Spleen (tissue), 11 donors: ENCODE measurements at regions not wholly inside any gene's neighbourhood (a gene's known extent, or its start where the extent isn't known, plus 50 kb on each side); places are given as distances from the start of the nearest gene placed in this dataset.

Experiments
- DNase-seq: peaks from one replicate; pipeline ENCODE4 v3.0.0-alpha.2; 2020
- H3K27ac ChIP-seq, 8 donors: fragments of 200-600 bp; sonication (generic) in 7 of 8; 1 replicate in 4 of 8; 2 replicates in 4 of 8; pipeline versions ENCODE4 v1.5.0 to v1.8.0; 2016 to 2021; ENCODE audit warnings: inconsistent platforms in 4 of 8, mild to moderate bottlenecking in 4 of 8, moderate library complexity in 1 of 8
- H3K27me3 ChIP-seq, 7 donors: fragments of 200-600 bp; sonication (generic) in 6 of 7; replicated peaks in 1 of 7; 1 replicate in 4 of 7; 2 replicates in 3 of 7; pipeline versions ENCODE4 v1.5.0 to v1.8.0; 2016 to 2021; ENCODE audit warnings: inconsistent platforms in 3 of 7, mild to moderate bottlenecking in 1 of 7
- H3K36me3 ChIP-seq, 6 donors: fragments of 200-600 bp; sonication (generic) in 5 of 6; 1 replicate in 4 of 6; 2 replicates in 2 of 6; pipeline versions ENCODE4 v1.5.0 to v1.8.0; 2016 to 2021; ENCODE audit warnings: inconsistent platforms in 2 of 6
- H3K4me1 ChIP-seq, 6 donors: fragments of 200-600 bp; sonication (generic) in 5 of 6; 1 replicate in 3 of 6; 2 replicates in 3 of 6; pipeline versions ENCODE4 v1.5.0 to v1.8.0; 2016 to 2021; ENCODE audit warnings: inconsistent platforms in 3 of 6
- H3K4me3 ChIP-seq, 8 donors: fragments of 200-600 bp; sonication (generic) in 7 of 8; 1 replicate in 4 of 8; 2 replicates in 4 of 8; pipeline versions ENCODE4 v1.5.0 to v1.8.0; 2016 to 2021; ENCODE audit warnings: inconsistent platforms in 4 of 8, mild to moderate bottlenecking in 4 of 8, moderate library complexity in 2 of 8
- H3K9me3 ChIP-seq, 8 donors: fragments of 200-600 bp; sonication (generic) in 7 of 8; 1 replicate in 4 of 8; 2 replicates in 4 of 8; pipeline versions ENCODE4 v1.5.0 to v1.8.0; 2016 to 2021; ENCODE audit warnings: inconsistent platforms in 4 of 8
- POLR2A ChIP-seq, 3 donors: fragments of 450-650 bp; IDR thresholded peaks; one replicate each; pipeline ENCODE4 v1.5.1; 2017; ENCODE audit warnings: antibody characterized with exemption in 3 of 3, mild to moderate bottlenecking in 1 of 3
- POLR2AphosphoS5 ChIP-seq, 3 donors: sonication (generic); formaldehyde crosslinking; IDR thresholded peaks; one replicate each; pipeline ENCODE4 v1.5.1; 2017; ENCODE audit warnings: antibody characterized with exemption in 3 of 3
- WGBS, 5 donors: extraction: QIAGEN DNeasy Blood & Tissue Kit in 3 of 5; methylation state at CpG; one replicate each; pipeline versions ENCODE4 v1.1.5 to v1.1.7; 2013 to 2018; 5-methylcytosine and 5-hydroxymethylcytosine counted together
- intact Hi-C: fragments of 100-400 bp; cut with DNase I; formaldehyde crosslinking; loops from one replicate; pipeline ENCODE4 v1.15.0; 2023; ENCODE audit warnings: low total_unique reads
- TF ChIP-seq, protein P1 (sequence below), 11 experiments: fragments of 200-600 bp in 7 of 11; fragments of 450-650 bp in 4 of 11; sonication (generic) in 4 of 11; IDR thresholded peaks in 8 of 11; conservative IDR thresholded peaks in 3 of 11; 1 replicate in 7 of 11; 2 replicates in 4 of 11; pipeline versions ENCODE4 v1.4.0 to v1.8.0; 2016 to 2021; ENCODE audit warnings: antibody characterized with exemption in 11 of 11, inconsistent platforms in 4 of 11, mild to moderate bottlenecking in 1 of 11
- donor health status: healthy with polysubstance abuse.
- donor health status: DM: no; HTN: no; CAD: no; lungs with moderate emphysema.
- donor health status: DM: no; HTN: no; CAD: no.
- donor health status: Bipolar disorder and iron deficiency.
- donor health status: healthy.
- donor health status: DM: no; HTN: no; CAD: no.
- donor health status: DM: yes; HTN: yes; CAD: no.

DNA sequence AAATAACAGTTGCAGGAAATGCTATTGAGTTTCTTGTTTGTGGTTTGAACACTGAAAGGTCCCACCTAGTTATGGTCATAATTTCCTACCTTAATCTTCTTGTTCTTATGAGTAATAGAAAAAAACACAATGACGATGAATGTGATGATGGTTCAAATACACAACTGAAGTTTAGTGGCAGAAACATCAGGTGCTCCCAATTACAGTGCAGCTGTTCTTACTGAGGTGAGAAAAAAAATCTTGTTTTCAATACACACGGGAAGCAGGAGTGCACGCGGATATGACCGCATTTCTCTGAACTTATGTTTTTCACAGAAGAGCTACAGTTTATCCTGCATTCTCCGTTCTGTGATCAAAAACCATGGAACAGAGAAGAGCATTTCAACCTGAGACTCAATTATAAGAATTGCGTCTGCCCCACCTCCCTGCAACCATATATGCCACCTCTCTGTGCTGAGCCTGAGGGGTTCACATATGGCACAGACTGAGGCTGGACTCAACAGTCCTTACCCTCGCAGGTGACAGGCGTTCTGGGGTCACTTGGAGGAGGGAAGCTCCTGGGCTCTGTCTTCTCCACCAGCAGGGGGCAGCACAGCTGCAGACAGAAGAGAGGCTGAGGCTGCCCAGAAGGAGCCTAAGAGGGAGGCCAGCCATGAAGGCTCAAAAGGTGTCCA lies 99.7 kb upstream of the IGLL5 start:
- peaks cover 0 to 5% (median 0%) of the 10 kb centered on the region in 7 donors for H3K27me3 ChIP-seq
- intact Hi-C loops, result no loop called here
- no peaks in the 10 kb centered on the region for H3K9me3 ChIP-seq
- WGBS, 5 donors, result 54 to 65% (median 59%) methylated on average over 9 of the region's 9 CpGs
- H3K4me3 ChIP-seq, result no peak overlapping the region
- H3K4me1 ChIP-seq, result peaks cover 0 to 20% (median 0%) of the 10 kb centered on the region in 6 donors
- no peaks in the 10 kb centered on the region for H3K36me3 ChIP-seq
- TF ChIP-seq, protein P1, sequence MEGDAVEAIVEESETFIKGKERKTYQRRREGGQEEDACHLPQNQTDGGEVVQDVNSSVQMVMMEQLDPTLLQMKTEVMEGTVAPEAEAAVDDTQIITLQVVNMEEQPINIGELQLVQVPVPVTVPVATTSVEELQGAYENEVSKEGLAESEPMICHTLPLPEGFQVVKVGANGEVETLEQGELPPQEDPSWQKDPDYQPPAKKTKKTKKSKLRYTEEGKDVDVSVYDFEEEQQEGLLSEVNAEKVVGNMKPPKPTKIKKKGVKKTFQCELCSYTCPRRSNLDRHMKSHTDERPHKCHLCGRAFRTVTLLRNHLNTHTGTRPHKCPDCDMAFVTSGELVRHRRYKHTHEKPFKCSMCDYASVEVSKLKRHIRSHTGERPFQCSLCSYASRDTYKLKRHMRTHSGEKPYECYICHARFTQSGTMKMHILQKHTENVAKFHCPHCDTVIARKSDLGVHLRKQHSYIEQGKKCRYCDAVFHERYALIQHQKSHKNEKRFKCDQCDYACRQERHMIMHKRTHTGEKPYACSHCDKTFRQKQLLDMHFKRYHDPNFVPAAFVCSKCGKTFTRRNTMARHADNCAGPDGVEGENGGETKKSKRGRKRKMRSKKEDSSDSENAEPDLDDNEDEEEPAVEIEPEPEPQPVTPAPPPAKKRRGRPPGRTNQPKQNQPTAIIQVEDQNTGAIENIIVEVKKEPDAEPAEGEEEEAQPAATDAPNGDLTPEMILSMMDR (IDR thresholded peaks at IDR 0.05 in 8 of 11, conservative IDR thresholded peaks at IDR 0.05 in 3 of 11), result peak; percentile 56 to 84 (median 69)
- no peak for TF ChIP-seq POLR2AphosphoS5 (IDR thresholded peaks at IDR 0.05)
- TF ChIP-seq POLR2A (IDR thresholded peaks at IDR 0.05), result no peak
- peak overlapping the region in 5 of 8 donors; percentile 23 to 80 (median 61) for H3K27ac ChIP-seq
- peak; percentile 86 for DNase-seq

DNA sequence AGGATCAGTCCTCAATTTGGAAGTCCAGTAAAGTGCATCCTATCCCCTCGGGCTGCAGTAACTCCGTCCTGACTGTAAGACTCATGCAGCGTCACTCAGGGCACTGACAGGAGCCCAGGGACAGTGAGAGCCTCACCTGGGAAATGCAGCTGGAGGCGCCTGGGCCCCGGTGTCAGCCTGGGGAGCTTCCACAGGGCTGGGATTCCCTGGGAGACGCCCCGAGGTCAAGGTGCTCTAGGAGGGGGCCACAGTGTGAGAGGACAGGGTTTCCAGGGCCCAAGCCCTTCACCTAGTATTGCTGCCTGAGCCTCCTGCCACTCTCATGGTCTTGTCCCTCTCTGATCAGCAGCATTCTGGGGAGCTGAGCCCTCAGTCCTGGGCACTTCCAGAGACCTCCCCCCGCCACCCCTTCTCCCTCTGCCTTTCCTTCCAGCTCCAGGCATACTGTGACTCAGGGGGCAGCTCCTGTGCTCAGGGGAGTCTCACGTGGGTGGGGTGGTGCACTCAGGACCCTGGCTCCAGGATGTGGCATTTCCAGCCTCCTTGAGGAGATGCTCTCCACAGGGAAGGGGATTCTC lies 99.1 kb upstream of the IGLL5 start:
- intact Hi-C loops, result no loop called here
- H3K9me3 ChIP-seq, result no peaks in the 10 kb centered on the region
- peak overlapping the region in 5 of 8 donors; percentile 23 to 80 (median 61) for H3K27ac ChIP-seq
- H3K4me1 ChIP-seq, result peaks cover 0 to 20% (median 0%) of the 10 kb centered on the region in 6 donors
- H3K36me3 ChIP-seq, result no peaks in the 10 kb centered on the region
- DNase-seq, result no peak
- no peak overlapping the region for H3K4me3 ChIP-seq
- TF ChIP-seq POLR2A (IDR thresholded peaks at IDR 0.05), result no peak
- TF ChIP-seq POLR2AphosphoS5 (IDR thresholded peaks at IDR 0.05), result no peak
- TF ChIP-seq, protein P1 (IDR thresholded peaks at IDR 0.05 in 8 of 11, conservative IDR thresholded peaks at IDR 0.05 in 3 of 11), result peak in 2 of 11 experiments; percentile 1 to 24
- 64 to 77% (median 73%) methylated on average over 6 to 9 of the region's 9 CpGs for WGBS, 5 donors
- peaks cover 0 to 5% (median 0%) of the 10 kb centered on the region in 7 donors for H3K27me3 ChIP-seq

DNA sequence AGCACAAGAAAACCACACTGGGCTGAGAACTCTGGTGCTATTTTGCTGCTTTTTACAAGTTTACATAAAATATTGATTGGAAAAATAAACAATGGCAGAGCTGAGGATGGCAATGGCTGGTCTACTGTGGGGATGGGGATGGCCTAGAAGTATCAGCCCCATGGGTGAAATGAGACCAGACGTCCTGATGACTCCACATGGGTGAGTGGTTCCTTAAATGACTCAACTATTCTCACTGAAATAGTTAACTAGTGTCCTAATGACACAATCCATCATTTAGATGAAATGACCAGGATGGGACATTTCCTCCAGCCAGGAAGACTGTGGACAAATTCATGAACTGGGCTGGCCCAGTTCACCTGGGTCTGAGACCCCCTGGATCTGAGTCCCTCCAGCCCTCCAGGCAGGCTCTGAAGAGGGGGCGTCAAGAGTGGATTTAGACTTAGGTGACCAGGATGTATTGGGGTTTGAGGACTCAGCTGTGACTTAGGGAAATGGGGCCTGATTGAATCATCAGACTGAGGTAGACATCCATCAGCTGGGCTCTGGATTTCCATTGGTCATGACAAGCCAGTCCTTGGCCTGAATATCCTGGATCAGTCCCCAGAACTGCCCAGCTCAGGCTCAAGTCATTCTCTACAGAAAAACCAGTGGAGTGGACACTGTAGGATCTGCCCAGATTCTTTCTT lies 98.2 kb upstream of the IGLL5 start:
- peak overlapping the region in 5 of 8 donors; percentile 23 to 80 (median 61) for H3K27ac ChIP-seq
- no peak for DNase-seq
- intact Hi-C loops, result no loop called here
- no peak for TF ChIP-seq POLR2A (IDR thresholded peaks at IDR 0.05)
- TF ChIP-seq, protein P1 (IDR thresholded peaks at IDR 0.05 in 8 of 11, conservative IDR thresholded peaks at IDR 0.05 in 3 of 11), result no peak
- TF ChIP-seq POLR2AphosphoS5 (IDR thresholded peaks at IDR 0.05), result no peak
- peaks cover 0 to 20% (median 0%) of the 10 kb centered on the region in 6 donors for H3K4me1 ChIP-seq
- 55 to 72% (median 61%) methylated on average over 1 to 2 of the region's 2 CpGs for WGBS, 5 donors
- no peak overlapping the region for H3K4me3 ChIP-seq
- H3K27me3 ChIP-seq, result peaks cover 0 to 5% (median 0%) of the 10 kb centered on the region in 7 donors
- H3K9me3 ChIP-seq, result no peaks in the 10 kb centered on the region
- no peaks in the 10 kb centered on the region for H3K36me3 ChIP-seq
